K562 (cell line): ENCODE measurements at regions not wholly inside any gene's neighbourhood (a gene's known extent, or its start where the extent isn't known, plus 50 kb on each side); places are given as distances from the start of the nearest gene placed in this dataset.

Experiments used
- ATAC-seq: fragments of 200-7000 bp; cut with Tn5 transposase; 3 replicates; pipeline ENCODE4 v1.9.1; 2020; ENCODE audit warnings: moderate library complexity
- BruUV-seq: library from RNA; stranded (reverse); fragments of 400-500 nt; replicated peaks from 2 replicates; lab custom pipeline; 2021; lab: Mats Ljungman, UMichigan
- CTCF ChIA-PET: fragments of 300-600 bp; formaldehyde crosslinking; extraction: SDS; loops from one replicate; lab custom pipeline; 2021; ENCODE audit warnings: low intra/inter-chr PET ratio; lab: Yijun Ruan, JAX
- POLR2A ChIA-PET: fragments of 300-600, 350-650 bp; sonication (Branson Sonifier 250); formaldehyde crosslinking; extraction: SDS; loops from one replicate; lab custom pipeline; 2021; ENCODE audit warnings: antibody characterized with exemption, inconsistent platforms; lab: Yijun Ruan, JAX
- DNase-seq, 4 experiments: peaks; one replicate each; pipeline versions ENCODE4 v3.0.0 to v3.0.0-alpha.2; 2011 to 2018; ENCODE audit warnings: low spot score in 3 of 4, mixed read lengths in 3 of 4; ENCODE audit errors: extremely low read depth in 1 of 4
- FAIRE-seq: peaks from 2 replicates; lab custom pipeline; 2011; peaks lifted over from hg19 to GRCh38; lab: Jason Lieb, UNC
- H2AFZ ChIP-seq: 2 replicates; pipeline ENCODE4 v1.6.0; 2011; ENCODE audit warnings: low read depth, low read length, control low read depth, inconsistent platforms
- H3K27ac ChIP-seq: fragments of 200-600 bp; 3 replicates; pipeline ENCODE4 v1.8.0; 2011; ENCODE audit warnings: low read depth, mild to moderate bottlenecking, control low read depth, inconsistent platforms, low read length, moderate library complexity, mixed read lengths; ENCODE audit errors: extremely low read depth
- H3K27me3 ChIP-seq, 2 experiments: fragments of 300-600 bp in 1 of 2; 2 replicates in 1 of 2; 3 replicates in 1 of 2; pipeline versions ENCODE4 v1.6.0 to v1.8.0; 2011; ENCODE audit warnings: inconsistent platforms in 2 of 2, low read length in 2 of 2, mild to moderate bottlenecking in 1 of 2, mixed read lengths in 1 of 2, moderate library complexity in 1 of 2; ENCODE audit not compliant: control insufficient read depth in 2 of 2, insufficient read depth in 2 of 2
- H3K36me3 ChIP-seq: fragments of 300-600 bp; 3 replicates; pipeline ENCODE4 v1.8.0; 2011; ENCODE audit warnings: mild to moderate bottlenecking, low read length, inconsistent platforms; ENCODE audit not compliant: control insufficient read depth, insufficient read depth
- H3K4me1 ChIP-seq, 2 experiments: fragments of 200-600 bp in 1 of 2; replicated peaks in 1 of 2; 2 replicates in 1 of 2; 3 replicates in 1 of 2; pipeline versions ENCODE4 v1.5.1 to v1.8.0; 2011; ENCODE audit warnings: inconsistent platforms in 2 of 2, low read length in 2 of 2, mild to moderate bottlenecking in 1 of 2, mixed read lengths in 1 of 2, moderate library complexity in 1 of 2; ENCODE audit not compliant: control insufficient read depth in 2 of 2, insufficient read depth in 2 of 2
- H3K4me2 ChIP-seq: 2 replicates; pipeline ENCODE4 v1.6.1; 2011; ENCODE audit warnings: low read length, control low read depth, inconsistent platforms, mixed read lengths; ENCODE audit not compliant: insufficient read depth
- H3K4me3 ChIP-seq: fragments of 200-600 bp; sonication (generic), shearing (Covaris generic); 2 replicates; pipeline ENCODE4 v1.5.1; 2016; ENCODE audit warnings: control low read depth, inconsistent platforms
- H3K79me2 ChIP-seq: fragments of 200-600 bp; 3 replicates; pipeline ENCODE4 v1.8.0; 2011; ENCODE audit warnings: low read length, inconsistent platforms; ENCODE audit not compliant: control insufficient read depth, insufficient read depth
- H3K9ac ChIP-seq, 2 experiments: 2 replicates each; pipeline versions ENCODE4 v1.6.0 to v1.6.1; 2011; ENCODE audit warnings: low read depth in 2 of 2, low read length in 2 of 2, control low read depth in 1 of 2, inconsistent platforms in 1 of 2, mild to moderate bottlenecking in 1 of 2, mixed read lengths in 1 of 2; ENCODE audit not compliant: insufficient read depth in 1 of 2
- H3K9me1 ChIP-seq: one replicate; pipeline ENCODE4 v1.6.0; 2011; ENCODE audit warnings: inconsistent platforms, mild to moderate bottlenecking, low read length, moderate library complexity; ENCODE audit not compliant: control insufficient read depth, insufficient read depth
- H3K9me3 ChIP-seq: replicated peaks from 2 replicates; pipeline ENCODE4 v1.5.1; 2011; ENCODE audit warnings: low read depth, low read length, inconsistent platforms; ENCODE audit not compliant: control insufficient read depth, insufficient read depth
- H4K20me1 ChIP-seq: replicated peaks from 2 replicates; pipeline ENCODE4 v1.6.1; 2011; ENCODE audit warnings: low read length, inconsistent platforms, mixed read lengths; ENCODE audit not compliant: control insufficient read depth, insufficient read depth
- BRD4 ChIP-seq: fragments of 200-600 bp; sonication (generic); IDR thresholded peaks from 2 replicates; pipeline ENCODE4 v1.6.1; 2017; ENCODE audit warnings: inconsistent platforms
- C11orf30 ChIP-seq: fragments of 450-650 bp; IDR thresholded peaks from 2 replicates; pipeline ENCODE4 v1.6.1; 2016; ENCODE audit warnings: low read depth, mild to moderate bottlenecking
- CBFA2T3 ChIP-seq: fragments of 450-650 bp; IDR thresholded peaks from 2 replicates; pipeline ENCODE4 v1.6.1; 2017
- CEBPG ChIP-seq, 3 experiments: fragments of 200-800 bp in 1 of 3; sonication (Bioruptor generic) in 1 of 3; sonication (generic) in 1 of 3; formaldehyde crosslinking in 1 of 3; IDR thresholded peaks in 2 of 3; conservative IDR thresholded peaks in 1 of 3; 2 replicates each; pipeline versions ENCODE4 v1.6.1 to v1.8.0; 2016 to 2022; ENCODE audit warnings: missing compliant biosample characterization in 2 of 3, missing genetic modification characterization in 2 of 3, mild to moderate bottlenecking in 1 of 3, missing genetic modification reagents in 1 of 3
- DNMT1 ChIP-seq: fragments of 450-650 bp; IDR thresholded peaks from 2 replicates; pipeline ENCODE4 v1.6.1; 2016; ENCODE audit warnings: antibody characterized with exemption, mild to moderate bottlenecking
- HMG20B ChIP-seq: fragments of 250-450 bp; sonication (Bioruptor Pico); IDR thresholded peaks from 2 replicates; pipeline ENCODE4 v1.5.0; 2021; ENCODE audit warnings: mild to moderate bottlenecking
- KDM4B ChIP-seq, 2 experiments: fragments of 450-650 bp in 1 of 2; sonication (generic) in 1 of 2; IDR thresholded peaks; 2 replicates each; pipeline ENCODE4 v1.6.1; 2016 to 2017; ENCODE audit warnings: borderline replicate concordance in 2 of 2, antibody characterized with exemption in 1 of 2, low read depth in 1 of 2, mild to moderate bottlenecking in 1 of 2
- KLF13 ChIP-seq: fragments of 450-650 bp; IDR thresholded peaks from 2 replicates; pipeline ENCODE4 v1.6.1; 2016; ENCODE audit warnings: missing genetic modification characterization, low read depth, mild to moderate bottlenecking, missing compliant biosample characterization, moderate library complexity, borderline replicate concordance
- LARP7 ChIP-seq: fragments of 450-650 bp; IDR thresholded peaks from 2 replicates; pipeline ENCODE4 v1.6.1; 2016
- NONO ChIP-seq, 2 experiments: fragments of 200-400 bp in 1 of 2; fragments of 450-650 bp in 1 of 2; formaldehyde crosslinking in 1 of 2; IDR thresholded peaks; 2 replicates each; pipeline ENCODE4 v1.6.1; 2017; ENCODE audit warnings: low read depth in 2 of 2, mild to moderate bottlenecking in 2 of 2, moderate library complexity in 2 of 2, low read length in 1 of 2
- PTBP1 ChIP-seq: fragments of 200-400 bp; formaldehyde crosslinking; IDR thresholded peaks from 2 replicates; pipeline ENCODE4 v1.6.1; 2017; ENCODE audit warnings: low read depth, low read length
- PTRF ChIP-seq: fragments of 450-650 bp; IDR thresholded peaks from 2 replicates; pipeline ENCODE4 v1.6.1; 2016; ENCODE audit warnings: mild to moderate bottlenecking, missing genetic modification characterization, missing compliant biosample characterization
- RB1 ChIP-seq: fragments of 450-650 bp; IDR thresholded peaks from 2 replicates; pipeline ENCODE4 v1.6.1; 2017; ENCODE audit warnings: low read depth, mild to moderate bottlenecking
- RBFOX2 ChIP-seq: fragments of 200-400 bp; formaldehyde crosslinking; IDR thresholded peaks from 2 replicates; pipeline ENCODE4 v1.6.1; 2017; ENCODE audit warnings: low read depth, mild to moderate bottlenecking, low read length, moderate library complexity
- SMAD4 ChIP-seq: fragments of 250-450 bp; sonication (Bioruptor Pico); conservative IDR thresholded peaks from 2 replicates; pipeline ENCODE4 v1.8.0; 2021; ENCODE audit warnings: inconsistent platforms, mild to moderate bottlenecking, moderate library complexity
- SMARCA5 ChIP-seq: fragments of 450-650 bp; IDR thresholded peaks from 2 replicates; pipeline ENCODE4 v1.6.1; 2016
- TCF3 ChIP-seq: sonication (generic); formaldehyde crosslinking; IDR thresholded peaks from 2 replicates; pipeline ENCODE4 v1.4.0; 2020; ENCODE audit warnings: mild to moderate bottlenecking, missing genetic modification reagents
- TEAD1 ChIP-seq, 2 experiments: fragments of 450-650 bp in 1 of 2; sonication (generic) in 1 of 2; formaldehyde crosslinking; IDR thresholded peaks; 2 replicates each; pipeline versions ENCODE4 v1.4.0 to v1.8.0; 2020 to 2022; ENCODE audit warnings: mild to moderate bottlenecking in 2 of 2, missing genetic modification reagents in 1 of 2
- TGIF2 ChIP-seq: sonication (generic); formaldehyde crosslinking; IDR thresholded peaks from 2 replicates; pipeline ENCODE4 v1.8.1; 2022; ENCODE audit warnings: mild to moderate bottlenecking, missing genetic modification reagents, moderate library complexity
- WHSC1 ChIP-seq: IDR thresholded peaks from one replicate; pipeline ENCODE4 v1.6.1; 2012; ENCODE audit warnings: low read length, control low read depth, inconsistent platforms
- ZBTB2 ChIP-seq: fragments of 450-650 bp; IDR thresholded peaks from 2 replicates; pipeline ENCODE4 v1.6.1; 2016; ENCODE audit warnings: antibody characterized with exemption
- WGBS: fragments of 100-300 bp; shearing (Covaris generic); methylation state at CpG from one replicate; pipeline ENCODE4 v1.1.6; 2016; ENCODE audit warnings: low coverage, mixed read lengths; ENCODE audit not compliant: insufficient coverage; ENCODE audit errors: missing lambda C conversion rate; 5-methylcytosine and 5-hydroxymethylcytosine counted together
- in situ Hi-C: fragments of 300-500 bp; cut with MboI; formaldehyde crosslinking; loops from 4 replicates; pipeline ENCODE4 v1.15.0; 2018; ENCODE audit warnings: inconsistent platforms, mixed read lengths
- intact Hi-C: fragments of 100-400 bp; cut with micrococcal nuclease; formaldehyde crosslinking; loops from 2 replicates; pipeline ENCODE4 v1.14.2; 2022
- TF ChIP-seq, protein P1 (sequence below): fragments of 450-650 bp; IDR thresholded peaks from 2 replicates; pipeline ENCODE4 v1.6.1; 2016

DNA sequence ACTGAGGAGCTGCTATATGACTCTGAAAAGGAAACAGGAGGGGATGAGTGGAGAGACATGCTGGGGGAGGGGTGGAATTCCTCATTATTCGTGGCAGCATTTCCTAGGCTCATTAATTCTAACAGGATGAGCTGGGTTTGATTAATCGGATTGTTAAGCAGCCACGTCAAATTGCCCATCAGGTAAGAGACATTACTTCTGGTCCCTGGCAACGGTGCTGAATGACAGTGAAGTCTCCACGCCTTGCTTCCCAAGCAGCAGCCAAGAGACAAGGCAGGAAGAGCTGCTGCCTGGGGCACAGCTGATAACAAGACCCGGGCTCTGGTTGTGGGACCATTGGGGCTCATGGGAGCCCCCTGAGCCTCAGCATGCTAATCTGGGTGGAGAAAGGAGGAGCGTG is 86.6 kb downstream of the MARCHF4 start:
- Histone ChIP-seq H3K4me1 (peaks cover 0 to 4% of the 10 kb centered on the region in 2 experiments; a peak in 2 of 5 replicates), H3K9me1 (no peaks in the 10 kb centered on the region), H3K9me3 (no peaks in the 10 kb centered on the region), H2AFZ (no peak overlapping the region), H3K27me3 (no peaks in the 10 kb centered on the region; a peak in 1 of 5 replicates), H3K9ac (no peak overlapping the region), H3K27ac (no peak overlapping the region), H3K79me2 (no peaks in the 10 kb centered on the region), H4K20me1 (no peaks in the 10 kb centered on the region), H3K36me3 (no peaks in the 10 kb centered on the region), H3K4me3 (no peak overlapping the region), H3K4me2 (no peak overlapping the region)
- ATAC-seq (no peak), DNase-seq (peak in 1 of 4 experiments; percentile 20), FAIRE-seq (no peak)
- intact Hi-C loops, result no loop called here
- CTCF ChIA-PET, result no interaction called here
- in situ Hi-C loops, result no loop called here
- no TSS peak for BruUV-seq
- WGBS, result 7% methylated on average over 6 of the region's 7 CpGs
- POLR2A ChIA-PET, result interaction anchor here (1.0 kb wide), 1 partner anchor 19 kb away, joined by 4 read pairs; no protein-coding TSS in a partner anchor
- TF ChIP-seq WHSC1 (no peak), TEAD1 (CRISPR knock-in tag; IDR thresholded peaks at IDR 0.05) (no peak), TGIF2 (CRISPR knock-in tag) (no peak), LARP7 (no peak), C11orf30 (no peak), HMG20B (no peak), DNMT1 (no peak), KDM4B (IDR thresholded peaks at IDR 0.05; ENCODE audit: borderline replicate concordance in 2 of 2, low read depth in 1 of 2) (no peak), ZBTB2 (no peak), CBFA2T3 (peak; percentile 12; the same call in 1 of the 2 replicates), RB1 (no peak), CEBPG (CRISPR knock-in tag; IDR thresholded peaks at IDR 0.05) (no peak), CEBPG (tag; conservative IDR thresholded peaks at IDR 0.05 in 1 of 2, IDR thresholded peaks at IDR 0.05 in 1 of 2) (no peak), BRD4 (no peak), PTRF (no peak), PTBP1 (no peak), NONO (IDR thresholded peaks at IDR 0.05; ENCODE audit: low read depth in 2 of 2, low read length in 1 of 2) (no peak), KLF13 (tag) (no peak), SMARCA5 (no peak), RBFOX2 (no peak), SMAD4 (no peak), TCF3 (CRISPR knock-in tag) (0 out of 2 replicates have a peak, but pooled peaks have one; percentile 42)
- TF ChIP-seq, protein P1, sequence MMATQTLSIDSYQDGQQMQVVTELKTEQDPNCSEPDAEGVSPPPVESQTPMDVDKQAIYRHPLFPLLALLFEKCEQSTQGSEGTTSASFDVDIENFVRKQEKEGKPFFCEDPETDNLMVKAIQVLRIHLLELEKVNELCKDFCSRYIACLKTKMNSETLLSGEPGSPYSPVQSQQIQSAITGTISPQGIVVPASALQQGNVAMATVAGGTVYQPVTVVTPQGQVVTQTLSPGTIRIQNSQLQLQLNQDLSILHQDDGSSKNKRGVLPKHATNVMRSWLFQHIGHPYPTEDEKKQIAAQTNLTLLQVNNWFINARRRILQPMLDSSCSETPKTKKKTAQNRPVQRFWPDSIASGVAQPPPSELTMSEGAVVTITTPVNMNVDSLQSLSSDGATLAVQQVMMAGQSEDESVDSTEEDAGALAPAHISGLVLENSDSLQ, result peak; percentile 54
